Erythroblast (primary cell): ENCODE measurements at regions not wholly inside any gene's neighbourhood (a gene's known extent, or its start where the extent isn't known, plus 50 kb on each side); places are given as distances from the start of the nearest gene placed in this dataset.

Experiments
- GATA1 ChIP-seq: IDR thresholded peaks from 2 replicates; pipeline ENCODE4 v1.6.1; 2011; ENCODE audit warnings: low read depth, mild to moderate bottlenecking, control low read depth, low read length, moderate library complexity
- POLR2A ChIP-seq: IDR thresholded peaks from 2 replicates; pipeline ENCODE4 v1.6.1; 2011; ENCODE audit warnings: mild to moderate bottlenecking, low read length

- TF ChIP-seq POLR2A (no peak), GATA1 (no peak)
These were observed 190.6 kb downstream of the MRPL39 start for GRCh38 chr21:25416669-25417068.
